Astrocyte (in vitro differentiated cells and primary cell): ENCODE measurements at regions not wholly inside any gene's neighbourhood (a gene's known extent, or its start where the extent isn't known, plus 50 kb on each side); places are given as distances from the start of the nearest gene placed in this dataset.
"Not testable (repeated sequence)": the region's sequence is repeated elsewhere in the genome, so short reads cannot be mapped to it uniquely, and the experiment has no call there.

Experiments used
- DNase-seq: peaks from one replicate; pipeline ENCODE4 v3.0.0-alpha.2; 2010; ENCODE audit warnings: low read depth
- FAIRE-seq: peaks from 2 replicates; lab custom pipeline; 2011; peaks lifted over from hg19 to GRCh38; lab: Jason Lieb, UNC
- H2AFZ ChIP-seq: 2 replicates; pipeline ENCODE4 v1.6.0; 2012; ENCODE audit warnings: low read depth, low read length, inconsistent platforms
- H3K27ac ChIP-seq: 2 replicates; pipeline ENCODE4 v1.5.1; 2011; ENCODE audit warnings: low read depth, low read length, inconsistent platforms
- H3K27me3 ChIP-seq: 2 replicates; pipeline ENCODE4 v1.6.0; 2011; ENCODE audit warnings: low read length, inconsistent platforms; ENCODE audit not compliant: insufficient read depth
- H3K36me3 ChIP-seq: 2 replicates; pipeline ENCODE4 v1.5.1; 2011; ENCODE audit warnings: low read length, inconsistent platforms; ENCODE audit not compliant: insufficient read depth
- H3K4me1 ChIP-seq: 2 replicates; pipeline ENCODE4 v1.5.1; 2011; ENCODE audit warnings: low read length, inconsistent platforms; ENCODE audit not compliant: insufficient read depth
- H3K4me2 ChIP-seq: 2 replicates; pipeline ENCODE4 v1.6.0; 2012; ENCODE audit warnings: low read length, inconsistent platforms
- H3K4me3 ChIP-seq: 2 replicates; pipeline ENCODE4 v1.5.1; 2011; ENCODE audit warnings: low read depth, mild to moderate bottlenecking, low read length, inconsistent platforms; ENCODE audit not compliant: insufficient read depth
- H3K79me2 ChIP-seq: 2 replicates; pipeline ENCODE4 v1.6.0; 2012; ENCODE audit warnings: mild to moderate bottlenecking, low read length, inconsistent platforms; ENCODE audit not compliant: insufficient read depth
- H3K9ac ChIP-seq: 2 replicates; pipeline ENCODE4 v1.6.0; 2012; ENCODE audit warnings: mild to moderate bottlenecking, low read length, inconsistent platforms
- H3K9me3 ChIP-seq: 2 replicates; pipeline ENCODE4 v1.5.1; 2012; ENCODE audit warnings: low read depth, mild to moderate bottlenecking, low read length, inconsistent platforms; ENCODE audit not compliant: insufficient read depth
- H4K20me1 ChIP-seq: 2 replicates; pipeline ENCODE4 v1.6.0; 2012; ENCODE audit warnings: low read length, inconsistent platforms; ENCODE audit not compliant: insufficient read depth
- H3K27ac Mint-ChIP-seq: one replicate; pipeline ENCODE4 v1.8.0; 2021; ENCODE audit warnings: mild to moderate bottlenecking, mixed read lengths; ENCODE audit not compliant: unreplicated experiment
- H3K27me3 Mint-ChIP-seq: one replicate; pipeline ENCODE4 v1.8.0; 2021; ENCODE audit warnings: low read depth, mixed read lengths; ENCODE audit not compliant: unreplicated experiment
- H3K36me3 Mint-ChIP-seq: one replicate; pipeline ENCODE4 v1.8.0; 2021; ENCODE audit warnings: low read depth, mixed read lengths; ENCODE audit not compliant: unreplicated experiment
- H3K4me1 Mint-ChIP-seq: one replicate; pipeline ENCODE4 v1.8.0; 2021; ENCODE audit warnings: low read depth, mixed read lengths; ENCODE audit not compliant: unreplicated experiment
- H3K4me3 Mint-ChIP-seq: one replicate; pipeline ENCODE4 v1.8.0; 2021; ENCODE audit warnings: mild to moderate bottlenecking, moderate library complexity, mixed read lengths; ENCODE audit not compliant: unreplicated experiment
- H3K9me3 Mint-ChIP-seq: one replicate; pipeline ENCODE4 v1.8.0; 2021; ENCODE audit warnings: mild to moderate bottlenecking, mixed read lengths; ENCODE audit not compliant: unreplicated experiment
- EZH2 ChIP-seq: IDR thresholded peaks from 2 replicates; pipeline ENCODE4 v1.6.1; 2012; ENCODE audit warnings: mild to moderate bottlenecking, low read length, inconsistent platforms; ENCODE audit not compliant: insufficient read depth
- TF ChIP-seq, protein P1 (sequence below): IDR thresholded peaks from 2 replicates; pipeline ENCODE4 v1.5.1; 2011; ENCODE audit warnings: low read depth, mild to moderate bottlenecking, inconsistent platforms, low read length, moderate library complexity; ENCODE audit not compliant: insufficient read depth

DNA sequence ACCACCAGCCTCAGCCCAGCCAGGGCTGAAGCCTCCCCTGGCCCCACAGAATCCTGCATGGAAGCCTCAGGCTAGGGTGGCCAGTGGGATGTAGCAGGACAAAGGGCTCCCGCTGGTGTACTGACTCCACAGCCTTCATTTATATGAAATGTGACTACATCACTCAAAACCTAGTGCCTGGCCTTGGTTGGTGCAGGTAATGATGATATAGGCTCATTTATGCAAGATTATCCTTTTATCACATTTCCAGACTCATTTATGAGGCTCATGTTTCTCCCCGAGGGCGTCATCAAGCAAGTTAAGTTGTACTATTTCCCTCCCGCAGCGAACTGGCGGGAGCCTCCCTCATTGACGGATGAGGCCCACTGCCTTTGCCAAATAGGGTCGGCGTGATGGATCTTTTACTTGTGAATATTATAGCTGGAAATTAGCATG is 179.1 kb upstream of the SMAD3 start:
- H3K9ac ChIP-seq: no peak overlapping the region
- no peak overlapping the region for H3K27ac Mint-ChIP-seq
- FAIRE-seq (no peak), DNase-seq (no peak)
- H3K27me3 Mint-ChIP-seq: no peaks in the 10 kb centered on the region
- H2AFZ ChIP-seq: no peak overlapping the region
- H3K9me3 ChIP-seq: no peaks in the 10 kb centered on the region
- no peaks in the 10 kb centered on the region for H3K79me2 ChIP-seq
- H3K4me3 Mint-ChIP-seq: no peak overlapping the region
- H3K36me3 Mint-ChIP-seq: peaks cover 4% of the 10 kb centered on the region
- peaks cover 32% of the 10 kb centered on the region for H3K4me1 Mint-ChIP-seq
- no peak overlapping the region for H3K27ac ChIP-seq
- no peaks in the 10 kb centered on the region for H3K27me3 ChIP-seq
- H4K20me1 ChIP-seq: no peaks in the 10 kb centered on the region
- TF ChIP-seq, protein P1, sequence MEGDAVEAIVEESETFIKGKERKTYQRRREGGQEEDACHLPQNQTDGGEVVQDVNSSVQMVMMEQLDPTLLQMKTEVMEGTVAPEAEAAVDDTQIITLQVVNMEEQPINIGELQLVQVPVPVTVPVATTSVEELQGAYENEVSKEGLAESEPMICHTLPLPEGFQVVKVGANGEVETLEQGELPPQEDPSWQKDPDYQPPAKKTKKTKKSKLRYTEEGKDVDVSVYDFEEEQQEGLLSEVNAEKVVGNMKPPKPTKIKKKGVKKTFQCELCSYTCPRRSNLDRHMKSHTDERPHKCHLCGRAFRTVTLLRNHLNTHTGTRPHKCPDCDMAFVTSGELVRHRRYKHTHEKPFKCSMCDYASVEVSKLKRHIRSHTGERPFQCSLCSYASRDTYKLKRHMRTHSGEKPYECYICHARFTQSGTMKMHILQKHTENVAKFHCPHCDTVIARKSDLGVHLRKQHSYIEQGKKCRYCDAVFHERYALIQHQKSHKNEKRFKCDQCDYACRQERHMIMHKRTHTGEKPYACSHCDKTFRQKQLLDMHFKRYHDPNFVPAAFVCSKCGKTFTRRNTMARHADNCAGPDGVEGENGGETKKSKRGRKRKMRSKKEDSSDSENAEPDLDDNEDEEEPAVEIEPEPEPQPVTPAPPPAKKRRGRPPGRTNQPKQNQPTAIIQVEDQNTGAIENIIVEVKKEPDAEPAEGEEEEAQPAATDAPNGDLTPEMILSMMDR: no peak
- no peak for TF ChIP-seq EZH2
- H3K4me3 ChIP-seq: no peak overlapping the region
- H3K4me1 ChIP-seq: peaks cover 21% of the 10 kb centered on the region
- H3K36me3 ChIP-seq: no peaks in the 10 kb centered on the region
- peaks cover 10% of the 10 kb centered on the region for H3K9me3 Mint-ChIP-seq
- no peak overlapping the region for H3K4me2 ChIP-seq

DNA sequence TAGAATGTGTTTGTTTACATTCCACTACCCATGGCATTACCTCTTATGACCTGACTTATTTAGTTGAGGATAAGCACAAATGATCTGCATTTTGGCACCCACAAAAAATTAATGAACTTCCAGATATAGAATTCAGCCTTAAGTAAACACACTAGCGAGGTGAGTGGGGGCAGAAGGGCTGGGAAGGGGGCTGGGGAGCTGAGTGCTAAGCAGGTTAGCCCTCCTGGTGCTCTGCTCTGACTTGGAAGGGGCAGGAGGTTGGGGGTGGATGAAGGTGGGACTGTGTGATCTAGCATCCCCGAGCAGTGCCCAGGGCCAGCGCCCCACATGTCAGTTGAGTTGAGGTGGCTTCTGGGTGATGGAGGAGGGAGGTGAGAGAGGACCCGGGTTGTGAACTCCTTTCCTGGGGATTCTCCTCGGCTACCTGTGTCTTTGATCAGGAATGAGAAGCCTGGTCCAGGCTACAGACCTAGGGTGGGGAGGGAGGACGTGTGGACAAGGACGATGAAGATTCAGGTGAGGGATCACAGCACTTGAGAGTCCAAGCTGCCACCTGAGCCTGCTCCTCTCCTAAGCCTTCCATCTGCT is 178.6 kb upstream of the SMAD3 start:
- Histone ChIP-seq H3K36me3 (no peaks in the 10 kb centered on the region), H3K4me1 (peaks cover 21% of the 10 kb centered on the region), H2AFZ (no peak overlapping the region), H3K79me2 (no peaks in the 10 kb centered on the region), H3K4me3 (no peak overlapping the region), H3K9me3 (no peaks in the 10 kb centered on the region), H3K4me2 (no peak overlapping the region), H3K9ac (no peak overlapping the region), H3K27ac (no peak overlapping the region), H4K20me1 (no peaks in the 10 kb centered on the region), H3K27me3 (no peaks in the 10 kb centered on the region)
- no peak for TF ChIP-seq EZH2
- TF ChIP-seq, protein P1: no peak
- H3K9me3 Mint-ChIP-seq: peaks cover 11% of the 10 kb centered on the region
- no peak overlapping the region for H3K27ac Mint-ChIP-seq
- H3K27me3 Mint-ChIP-seq: no peaks in the 10 kb centered on the region
- no peak for FAIRE-seq
- H3K36me3 Mint-ChIP-seq: peaks cover 4% of the 10 kb centered on the region
- no peak overlapping the region for H3K4me3 Mint-ChIP-seq
- H3K4me1 Mint-ChIP-seq: peaks cover 30% of the 10 kb centered on the region
- no peak for DNase-seq

DNA sequence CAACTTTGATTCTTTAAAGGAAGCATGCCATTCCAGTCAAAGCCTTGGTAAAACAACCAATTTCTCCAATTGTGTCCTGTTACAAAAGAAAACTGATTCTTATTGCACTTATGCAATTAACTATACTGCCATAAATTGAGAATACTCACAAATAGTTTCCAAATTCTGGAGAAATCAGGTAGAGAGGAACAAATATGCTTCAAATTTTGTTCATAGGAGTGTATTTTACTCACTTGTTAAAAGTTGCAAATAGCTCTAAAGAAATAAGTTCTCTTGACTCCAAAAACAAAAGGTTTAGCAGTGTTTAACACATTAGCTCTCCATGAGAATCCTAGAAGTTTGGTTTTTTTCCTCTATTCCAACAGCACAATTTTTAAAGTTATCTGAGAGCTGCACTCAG is 176.1 kb upstream of the SMAD3 start:
- not testable (repeated sequence) for H3K9ac ChIP-seq, H3K27me3 ChIP-seq, DNase-seq, H3K4me3 Mint-ChIP-seq, H3K9me3 ChIP-seq, H3K27ac ChIP-seq, H2AFZ ChIP-seq, H3K4me3 ChIP-seq, H3K79me2 ChIP-seq, H3K27me3 Mint-ChIP-seq, H3K36me3 Mint-ChIP-seq, H3K36me3 ChIP-seq, H3K4me1 ChIP-seq, H3K4me2 ChIP-seq, H4K20me1 ChIP-seq, FAIRE-seq, H3K27ac Mint-ChIP-seq
- H3K4me1 Mint-ChIP-seq: peaks cover 10% of the 10 kb centered on the region
- peaks cover 11% of the 10 kb centered on the region for H3K9me3 Mint-ChIP-seq
